ENCODE measurements at regions not wholly inside any gene's neighbourhood (a gene's known extent, or its start where the extent isn't known, plus 50 kb on each side); places are given as distances from the start of the nearest gene placed in this dataset.

- H3K27ac ChIP-seq (ENCODE audit: insufficient read depth, low read length) = no peak overlapping the region
- H3K36me3 ChIP-seq (ENCODE audit: control insufficient read depth, insufficient read depth, low read length) = no peaks in the 10 kb centered on the region
- DNase-seq (ENCODE audit: low read depth in 2 of 2) = no peak
- H3K9ac ChIP-seq (ENCODE audit: insufficient read depth, low read length) = no peak overlapping the region
- H3K27me3 ChIP-seq (ENCODE audit: control insufficient read depth, insufficient read depth, low read length) = no peaks in the 10 kb centered on the region
- H3K4me1 ChIP-seq (ENCODE audit: control insufficient read depth, extremely low read depth, insufficient read depth, low read length) = no peaks in the 10 kb centered on the region
- H3K9me3 ChIP-seq (ENCODE audit: control insufficient read depth, insufficient read depth, low read depth, low read length) = no peaks in the 10 kb centered on the region
- no peaks in the 10 kb centered on the region for H4K20me1 ChIP-seq (ENCODE audit: control insufficient read depth, extremely low read depth, insufficient read depth, low read length)
- no peak overlapping the region for H2AFZ ChIP-seq (ENCODE audit: low read length)
- H3K4me3 ChIP-seq (replicated peaks in 1 of 4; ENCODE audit: control extremely low read depth in 1 of 4, insufficient read depth in 1 of 4, low read depth in 3 of 4, low read length in 4 of 4) = no peak overlapping the region
- H3K79me2 ChIP-seq (ENCODE audit: control insufficient read depth, insufficient read depth, low read length) = no peaks in the 10 kb centered on the region
- H3K4me2 ChIP-seq (ENCODE audit: extremely low read depth, insufficient read depth, low read length) = no peak overlapping the region
- TF ChIP-seq CTCF (conservative IDR thresholded peaks at IDR 0.05 in 1 of 2, IDR thresholded peaks at IDR 0.05 in 1 of 2; ENCODE audit: low read depth in 1 of 2, low read length in 2 of 2) (no peak), EZH2 (IDR thresholded peaks at IDR 0.05; ENCODE audit: low read length, missing control alignments) (no peak)
Measured at GRCh38 chr17:53909802-53910201, 87.1 kb downstream of the KIF2B start.

GRCh38 chr17:53912117-53912516 lies 89.4 kb downstream of the KIF2B start:
- Histone ChIP-seq H3K9ac (ENCODE audit: insufficient read depth, low read length) (no peak overlapping the region), H3K79me2 (ENCODE audit: control insufficient read depth, insufficient read depth, low read length) (no peaks in the 10 kb centered on the region), H2AFZ (ENCODE audit: low read length) (no peak overlapping the region), H3K36me3 (ENCODE audit: control insufficient read depth, insufficient read depth, low read length) (no peaks in the 10 kb centered on the region), H3K9me3 (ENCODE audit: control insufficient read depth, insufficient read depth, low read depth, low read length) (no peaks in the 10 kb centered on the region), H3K4me1 (ENCODE audit: control insufficient read depth, extremely low read depth, insufficient read depth, low read length) (no peaks in the 10 kb centered on the region), H3K27ac (ENCODE audit: insufficient read depth, low read length) (no peak overlapping the region), H3K27me3 (ENCODE audit: control insufficient read depth, insufficient read depth, low read length) (no peaks in the 10 kb centered on the region), H3K4me2 (ENCODE audit: extremely low read depth, insufficient read depth, low read length) (no peak overlapping the region), H4K20me1 (ENCODE audit: control insufficient read depth, extremely low read depth, insufficient read depth, low read length) (no peaks in the 10 kb centered on the region), H3K4me3 (replicated peaks in 1 of 4; ENCODE audit: control extremely low read depth in 1 of 4, insufficient read depth in 1 of 4, low read depth in 3 of 4, low read length in 4 of 4) (no peak overlapping the region)
- no peak for DNase-seq (ENCODE audit: low read depth in 2 of 2)
- no peak for TF ChIP-seq CTCF (conservative IDR thresholded peaks at IDR 0.05 in 1 of 2, IDR thresholded peaks at IDR 0.05 in 1 of 2; ENCODE audit: low read depth in 1 of 2, low read length in 2 of 2)
- TF ChIP-seq EZH2 (IDR thresholded peaks at IDR 0.05; ENCODE audit: low read length, missing control alignments) = no peak

GRCh38 chr17:53919356-53919755 lies 96.6 kb downstream of the KIF2B start:
- TF ChIP-seq EZH2 (IDR thresholded peaks at IDR 0.05; ENCODE audit: low read length, missing control alignments) (no peak), CTCF (conservative IDR thresholded peaks at IDR 0.05 in 1 of 2, IDR thresholded peaks at IDR 0.05 in 1 of 2; ENCODE audit: low read depth in 1 of 2, low read length in 2 of 2) (no peak)
- no peaks in the 10 kb centered on the region for H3K36me3 ChIP-seq (ENCODE audit: control insufficient read depth, insufficient read depth, low read length)
- H3K27ac ChIP-seq (ENCODE audit: insufficient read depth, low read length) = no peak overlapping the region
- H3K4me2 ChIP-seq (ENCODE audit: extremely low read depth, insufficient read depth, low read length) = no peak overlapping the region
- no peak for DNase-seq (ENCODE audit: low read depth in 2 of 2)
- no peaks in the 10 kb centered on the region for H4K20me1 ChIP-seq (ENCODE audit: control insufficient read depth, extremely low read depth, insufficient read depth, low read length)
- H3K9ac ChIP-seq (ENCODE audit: insufficient read depth, low read length) = no peak overlapping the region
- H3K4me3 ChIP-seq (replicated peaks in 1 of 4; ENCODE audit: control extremely low read depth in 1 of 4, insufficient read depth in 1 of 4, low read depth in 3 of 4, low read length in 4 of 4) = no peak overlapping the region
- H3K9me3 ChIP-seq (ENCODE audit: control insufficient read depth, insufficient read depth, low read depth, low read length) = no peaks in the 10 kb centered on the region
- H3K4me1 ChIP-seq (ENCODE audit: control insufficient read depth, extremely low read depth, insufficient read depth, low read length) = no peaks in the 10 kb centered on the region
- no peaks in the 10 kb centered on the region for H3K27me3 ChIP-seq (ENCODE audit: control insufficient read depth, insufficient read depth, low read length)
- no peaks in the 10 kb centered on the region for H3K79me2 ChIP-seq (ENCODE audit: control insufficient read depth, insufficient read depth, low read length)
- H2AFZ ChIP-seq (ENCODE audit: low read length) = no peak overlapping the region
